Ovary (tissue), 7 donors: ENCODE measurements at regions not wholly inside any gene's neighbourhood (a gene's known extent, or its start where the extent isn't known, plus 50 kb on each side); places are given as distances from the start of the nearest gene placed in this dataset.
A peak's percentile ranks its signal among the peaks of the same experiment; 100 is the strongest.
"Not testable (repeated sequence)": the region's sequence is repeated elsewhere in the genome, so short reads cannot be mapped to it uniquely, and the experiment has no call there.

Experiments used
- DNase-seq, 5 donors: peaks; one replicate each; pipeline ENCODE4 v3.0.0-alpha.2; 2019 to 2020
- H3K27ac ChIP-seq, 2 donors: fragments of 200-600 bp; one replicate each; pipeline versions ENCODE4 v1.5.1 to v1.8.0; 2019 to 2022
- H3K27me3 ChIP-seq: fragments of 200-600 bp; one replicate; pipeline ENCODE4 v1.8.0; 2022
- H3K36me3 ChIP-seq: fragments of 200-600 bp; sonication (generic); one replicate; pipeline ENCODE4 v1.5.1; 2019
- H3K4me1 ChIP-seq: one replicate; pipeline ENCODE4 v1.8.1; 2013; ENCODE audit warnings: mild to moderate bottlenecking, moderate library complexity; ENCODE audit not compliant: insufficient read depth
- H3K4me3 ChIP-seq: fragments of 200-600 bp; sonication (generic); one replicate; pipeline ENCODE4 v1.5.1; 2017
- H3K9me3 ChIP-seq, 2 donors: fragments of 200-600 bp in 1 of 2; sonication (generic) in 1 of 2; one replicate each; pipeline versions ENCODE4 v1.5.1 to v1.8.1; 2013 to 2019; ENCODE audit warnings: mild to moderate bottlenecking in 1 of 2, moderate library complexity in 1 of 2
- CTCF ChIP-seq, 3 donors: fragments of 450-650 bp in 2 of 3; fragments of 200-600 bp in 1 of 3; IDR thresholded peaks; one replicate each; pipeline versions ENCODE4 v1.5.1 to v1.8.0; 2016 to 2022; ENCODE audit warnings: antibody characterized with exemption in 3 of 3, mild to moderate bottlenecking in 1 of 3
- EP300 ChIP-seq: sonication (generic); formaldehyde crosslinking; IDR thresholded peaks from one replicate; pipeline ENCODE4 v1.6.1; 2017; ENCODE audit warnings: antibody characterized with exemption
- POLR2A ChIP-seq: fragments of 450-650 bp; IDR thresholded peaks from one replicate; pipeline ENCODE4 v1.6.1; 2017; ENCODE audit warnings: antibody characterized with exemption, mild to moderate bottlenecking, moderate library complexity
- WGBS, 3 donors: extraction: QIAGEN DNeasy Blood & Tissue Kit in 1 of 3; methylation state at CpG; one replicate each; pipeline versions ENCODE4 v1.1.5 to v1.1.7; 2013 to 2017; 5-methylcytosine and 5-hydroxymethylcytosine counted together
- intact Hi-C, 4 donors: fragments of 100-400 bp; cut with DNase I; formaldehyde crosslinking; loops; one replicate each; pipeline versions ENCODE4 v1.11.0 to v1.15.1; 2022 to 2023
- donor health status: DM: no; HTN: no; CAD: no; lungs with moderate emphysema.
- donor health status: DM: no; HTN: no; CAD: no.
- donor health status: Bipolar disorder and iron deficiency.
- donor health status: DM: no; HTN: no; CAD: no.
- donor health status: DM: yes; HTN: yes; CAD: no.

- no peak for TF ChIP-seq EP300
- no peaks in the 10 kb centered on the region for H3K4me1 ChIP-seq
- no peak for DNase-seq
- intact Hi-C loops: no loop called here
- WGBS, 3 donors: 40 to 59% (median 42%) methylated on average over 3 of the region's 3 CpGs
- H3K36me3 ChIP-seq: no peaks in the 10 kb centered on the region
- H3K4me3 ChIP-seq: no peak overlapping the region
- no peaks in the 10 kb centered on the region for H3K9me3 ChIP-seq
- H3K27ac ChIP-seq: no peak overlapping the region
- H3K27me3 ChIP-seq: no peaks in the 10 kb centered on the region
These were observed 350.0 kb downstream of the SLC7A11 start for GRCh38 chr4:137892134-137892533.

GRCh38 chr4:137890812-137891211, 351.3 kb downstream of the SLC7A11 start:
- no peak overlapping the region for H3K27ac ChIP-seq
- H3K27me3 ChIP-seq: no peaks in the 10 kb centered on the region
- no peak for DNase-seq
- intact Hi-C loops: no loop called here
- 88 to 94% (median 93%) methylated on average over 2 of the region's 2 CpGs for WGBS, 3 donors
- H3K36me3 ChIP-seq: no peaks in the 10 kb centered on the region
- H3K4me1 ChIP-seq: no peaks in the 10 kb centered on the region
- no peak overlapping the region for H3K4me3 ChIP-seq
- TF ChIP-seq EP300 (no peak), CTCF (IDR thresholded peaks at IDR 0.05) (no peak), POLR2A (no peak)
- no peaks in the 10 kb centered on the region for H3K9me3 ChIP-seq

- TF ChIP-seq EP300 (no peak), POLR2A (no peak), CTCF (IDR thresholded peaks at IDR 0.05) (no peak)
- Histone ChIP-seq H3K9me3 (no peaks in the 10 kb centered on the region), H3K4me3 (no peak overlapping the region), H3K4me1 (no peaks in the 10 kb centered on the region), H3K27ac (no peak overlapping the region), H3K36me3 (no peaks in the 10 kb centered on the region), H3K27me3 (no peaks in the 10 kb centered on the region)
- no peak for DNase-seq
- WGBS, 3 donors: 82 to 92% (median 86%) methylated on average over 4 of the region's 4 CpGs
- intact Hi-C loops: no loop called here
These were observed 349.3 kb upstream of the PCDH18 start for GRCh38 chr4:137881641-137882040.

GRCh38 chr4:137868067-137868466, 335.8 kb upstream of the PCDH18 start:
- 88 to 91% (median 90%) methylated on average over 2 of the region's 3 CpGs for WGBS, 3 donors
- H3K4me1 ChIP-seq, H3K9me3 ChIP-seq, DNase-seq, H3K4me3 ChIP-seq, intact Hi-C loops, H3K36me3 ChIP-seq, H3K27ac ChIP-seq, H3K27me3 ChIP-seq: not testable (repeated sequence)

- no peak for DNase-seq
- TF ChIP-seq EP300 (no peak), POLR2A (no peak), CTCF (IDR thresholded peaks at IDR 0.05) (no peak)
- intact Hi-C loops: no loop called here
These were observed 334.4 kb upstream of the PCDH18 start for GRCh38 chr4:137866671-137867070.

GRCh38 chr4:137861682-137862081, 329.4 kb upstream of the PCDH18 start:
- intact Hi-C loops: loop anchor here in 1 of 4 donors (5.0 kb wide), 1 partner anchor 739 kb away; no protein-coding TSS in a partner anchor
- TF ChIP-seq EP300: no peak
- TF ChIP-seq POLR2A: no peak
- TF ChIP-seq CTCF (IDR thresholded peaks at IDR 0.05): peak; percentile 16 to 60 (median 27)

More at GRCh38 chr4:137866671-137867070, 334.4 kb upstream of the PCDH18 start:
- H3K27me3 ChIP-seq: no peaks in the 10 kb centered on the region
- no peaks in the 10 kb centered on the region for H3K9me3 ChIP-seq
- 68 to 74% (median 71%) methylated on average over 3 of the region's 3 CpGs for WGBS, 3 donors
- H3K27ac ChIP-seq: no peak overlapping the region
- no peaks in the 10 kb centered on the region for H3K4me1 ChIP-seq
- H3K36me3 ChIP-seq: no peaks in the 10 kb centered on the region
- no peak overlapping the region for H3K4me3 ChIP-seq

More at GRCh38 chr4:137861682-137862081, 329.4 kb upstream of the PCDH18 start:
- no peaks in the 10 kb centered on the region for H3K4me1 ChIP-seq
- no peaks in the 10 kb centered on the region for H3K9me3 ChIP-seq
- H3K4me3 ChIP-seq: no peak overlapping the region
- H3K36me3 ChIP-seq: no peaks in the 10 kb centered on the region
- no peak for DNase-seq
- no peaks in the 10 kb centered on the region for H3K27me3 ChIP-seq
- H3K27ac ChIP-seq: no peak overlapping the region
